Upper lobe of right lung (tissue), 1 donor: ENCODE measurements at regions not wholly inside any gene's neighbourhood (a gene's known extent, or its start where the extent isn't known, plus 50 kb on each side); places are given as distances from the start of the nearest gene placed in this dataset.
"Not testable (repeated sequence)": the region's sequence is repeated elsewhere in the genome, so short reads cannot be mapped to it uniquely, and the experiment has no call there.

ENCODE experiments used
- ATAC-seq: fragments of 200-7000 bp; cut with Tn5 transposase; one replicate; pipeline ENCODE4 v1.9.1; 2020; ENCODE audit warnings: mild to moderate bottlenecking, moderate library complexity
- DNase-seq: peaks from one replicate; pipeline ENCODE4 v3.0.0-alpha.2; 2020
- H3K27ac ChIP-seq: fragments of 200-600 bp; one replicate; pipeline ENCODE4 v1.8.0; 2022
- H3K27me3 ChIP-seq: fragments of 200-600 bp; one replicate; pipeline ENCODE4 v1.8.0; 2022; ENCODE audit warnings: mild to moderate bottlenecking
- H3K36me3 ChIP-seq: fragments of 200-600 bp; one replicate; pipeline ENCODE4 v1.8.0; 2022
- H3K4me1 ChIP-seq: fragments of 200-600 bp; one replicate; pipeline ENCODE4 v1.8.0; 2022
- H3K4me3 ChIP-seq: fragments of 200-600 bp; one replicate; pipeline ENCODE4 v1.8.0; 2022; ENCODE audit warnings: mild to moderate bottlenecking
- H3K9me3 ChIP-seq: fragments of 200-600 bp; one replicate; pipeline ENCODE4 v1.8.0; 2022
- CTCF ChIP-seq: fragments of 200-600 bp; IDR thresholded peaks from one replicate; pipeline ENCODE4 v1.8.0; 2022; ENCODE audit warnings: antibody characterized with exemption
- intact Hi-C: fragments of 100-400 bp; cut with DNase I; formaldehyde crosslinking; loops from one replicate; pipeline ENCODE4 v1.11.0; 2022
- donor health status: DM: no; HTN: yes; CAD: no; lungs with severe emphysema.

GRCh38 chr16:77113835-77114234 lies 77.2 kb upstream of the MON1B start:
- Histone ChIP-seq H3K27me3 (no peaks in the 10 kb centered on the region), H3K27ac (no peak overlapping the region), H3K9me3 (no peaks in the 10 kb centered on the region), H3K4me3 (no peak overlapping the region), H3K36me3 (no peaks in the 10 kb centered on the region), H3K4me1 (peaks cover 5% of the 10 kb centered on the region)
- no peak for TF ChIP-seq CTCF
- ATAC-seq, result peak; percentile 43
- intact Hi-C loops, result no loop called here
- no peak for DNase-seq

- H3K27me3 ChIP-seq, H3K27ac ChIP-seq, H3K4me1 ChIP-seq, H3K36me3 ChIP-seq, ATAC-seq, intact Hi-C loops, H3K4me3 ChIP-seq, H3K9me3 ChIP-seq, DNase-seq: not testable (repeated sequence)
These were observed 76.6 kb upstream of the MON1B start for GRCh38 chr16:77114361-77114760.

- no peaks in the 10 kb centered on the region for H3K27me3 ChIP-seq
- no peak overlapping the region for H3K4me3 ChIP-seq
- DNase-seq (no peak), ATAC-seq (peak; percentile 59)
- H3K27ac ChIP-seq, result no peak overlapping the region
- no peak for TF ChIP-seq CTCF
- peaks cover 5% of the 10 kb centered on the region for H3K4me1 ChIP-seq
- no peaks in the 10 kb centered on the region for H3K9me3 ChIP-seq
- no peaks in the 10 kb centered on the region for H3K36me3 ChIP-seq
- intact Hi-C loops, result no loop called here
These were observed 74.1 kb upstream of the MON1B start for GRCh38 chr16:77116856-77117255.

GRCh38 chr16:77117707-77118106 lies 73.3 kb upstream of the MON1B start:
- no peak overlapping the region for H3K4me3 ChIP-seq
- no peaks in the 10 kb centered on the region for H3K27me3 ChIP-seq
- DNase-seq, result no peak
- peaks cover 5% of the 10 kb centered on the region for H3K4me1 ChIP-seq
- no peak overlapping the region for H3K27ac ChIP-seq
- ATAC-seq, result no peak
- no peaks in the 10 kb centered on the region for H3K36me3 ChIP-seq
- TF ChIP-seq CTCF, result no peak
- intact Hi-C loops, result no loop called here
- no peaks in the 10 kb centered on the region for H3K9me3 ChIP-seq

GRCh38 chr16:77131398-77131797 lies 59.6 kb upstream of the MON1B start:
- TF ChIP-seq CTCF, result no peak
- no peaks in the 10 kb centered on the region for H3K27me3 ChIP-seq
- H3K4me3 ChIP-seq, result no peak overlapping the region
- no peak for ATAC-seq
- DNase-seq, result no peak
- H3K27ac ChIP-seq, result no peak overlapping the region
- H3K9me3 ChIP-seq, result no peaks in the 10 kb centered on the region
- no peaks in the 10 kb centered on the region for H3K4me1 ChIP-seq
- intact Hi-C loops, result no loop called here
- no peaks in the 10 kb centered on the region for H3K36me3 ChIP-seq

- Histone ChIP-seq H3K4me1 (no peaks in the 10 kb centered on the region), H3K27ac (no peak overlapping the region), H3K9me3 (no peaks in the 10 kb centered on the region), H3K4me3 (no peak overlapping the region), H3K36me3 (no peaks in the 10 kb centered on the region), H3K27me3 (no peaks in the 10 kb centered on the region)
- ATAC-seq, result no peak
- intact Hi-C loops, result no loop called here
- no peak for TF ChIP-seq CTCF
- DNase-seq, result no peak
These were observed 58.9 kb upstream of the MON1B start for GRCh38 chr16:77132051-77132618.
